Activated gamma-delta T cell treated with anti-CD3 and anti-CD28 coated beads, Interleukin-2, amount 50 U/mL, for 16 hours (primary cell): ENCODE measurements at regions not wholly inside any gene's neighbourhood (a gene's known extent, or its start where the extent isn't known, plus 50 kb on each side); places are given as distances from the start of the nearest gene placed in this dataset.

Experiments
- DNase-seq: peaks from one replicate; pipeline ENCODE4 v3.0.0-alpha.2; 2020; ENCODE audit warnings: low read depth

GRCh38 chr6:41471064-41471895, 74.9 kb upstream of the FOXP4 start:
- DNase-seq: no peak

GRCh38 chr6:41474213-41474933, 71.8 kb upstream of the FOXP4 start:
- DNase-seq: no peak

- DNase-seq: no peak
These were observed 71.0 kb upstream of the FOXP4 start for GRCh38 chr6:41475164-41475563.

- no peak for DNase-seq
These were observed 70.3 kb upstream of the FOXP4 start for GRCh38 chr6:41475737-41476357.

- DNase-seq: no peak
These were observed 69.8 kb upstream of the FOXP4 start for GRCh38 chr6:41476401-41476800.

GRCh38 chr6:41477572-41477971, 68.6 kb upstream of the FOXP4 start:
- no peak for DNase-seq

- no peak for DNase-seq
These were observed 62.2 kb upstream of the FOXP4 start for GRCh38 chr6:41483943-41484342.

- DNase-seq: no peak
These were observed 58.2 kb upstream of the FOXP4 start for GRCh38 chr6:41487860-41488432.

GRCh38 chr6:41488433-41489119, 57.6 kb upstream of the FOXP4 start:
- DNase-seq: no peak

GRCh38 chr6:41489120-41489851, 56.9 kb upstream of the FOXP4 start:
- no peak for DNase-seq

GRCh38 chr6:41492261-41492891, 53.8 kb upstream of the FOXP4 start:
- no peak for DNase-seq

GRCh38 chr6:41494212-41495110, 51.7 kb upstream of the FOXP4 start:
- no peak for DNase-seq
